ENCODE measurements at regions not wholly inside any gene's neighbourhood (a gene's known extent, or its start where the extent isn't known, plus 50 kb on each side); places are given as distances from the start of the nearest gene placed in this dataset.
A peak's percentile ranks its signal among the peaks of the same experiment; 100 is the strongest.
"Not testable (repeated sequence)": the region's sequence is repeated elsewhere in the genome, so short reads cannot be mapped to it uniquely, and the experiment has no call there.

DNA sequence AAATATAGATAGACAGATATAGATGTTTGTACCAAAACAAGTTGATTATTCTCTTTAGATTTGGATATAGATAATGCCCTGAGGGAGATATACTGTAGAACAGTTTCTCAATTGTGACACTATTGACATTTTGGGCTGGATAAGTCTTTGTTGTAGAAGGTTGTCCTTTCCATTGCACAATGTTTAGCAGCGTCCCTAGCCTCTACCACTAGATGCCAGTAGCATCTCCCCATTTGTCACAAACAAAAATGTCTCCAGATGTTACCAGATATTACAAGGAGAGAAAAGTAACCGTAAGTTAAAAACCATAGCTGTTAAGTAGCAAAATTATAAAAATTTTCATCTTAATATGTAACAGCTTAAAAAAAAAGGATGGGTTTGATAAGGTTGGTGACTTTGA, 2595.3 kb downstream of the ARAP2 start:
- peak; percentile 22 for DNase-seq

DNA sequence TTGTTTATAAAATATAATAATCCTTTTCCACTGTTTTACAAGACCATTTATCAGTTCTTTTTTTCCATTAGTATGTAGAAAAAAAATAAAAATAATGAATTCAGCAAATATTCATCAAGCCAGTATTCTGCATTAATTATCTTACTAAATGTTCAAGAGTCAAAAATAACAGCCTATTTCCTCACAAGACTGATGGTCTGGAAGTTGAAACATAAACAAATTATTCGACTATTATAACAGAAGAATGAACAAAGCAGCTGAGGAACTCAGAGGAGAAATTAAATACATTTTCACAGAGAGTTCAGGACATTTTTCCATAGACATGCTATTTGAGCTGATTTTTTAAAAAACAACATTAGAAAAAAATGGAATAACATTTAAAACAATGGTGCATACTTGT, 2594.8 kb downstream of the ARAP2 start:
- no peak for DNase-seq

DNA sequence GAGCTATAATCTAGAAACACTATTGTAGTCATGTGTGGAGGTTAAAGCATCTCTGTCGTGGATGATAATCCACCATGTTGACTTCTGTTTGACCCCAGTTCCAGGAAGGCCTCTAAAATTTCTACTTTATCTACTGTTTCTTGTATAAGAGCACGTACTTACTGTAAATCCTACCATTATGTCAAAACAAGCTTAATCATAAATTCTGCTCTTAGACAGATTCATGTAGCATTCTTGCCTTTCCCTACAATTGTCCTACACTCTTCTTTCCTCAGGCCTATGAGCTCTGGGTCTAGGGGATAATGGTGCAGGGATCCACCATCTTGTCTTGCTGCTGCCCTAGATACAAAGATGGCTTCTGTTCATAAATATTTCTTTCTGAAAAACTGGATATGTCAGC, 2594.3 kb downstream of the ARAP2 start:
- DNase-seq, result no peak

DNA sequence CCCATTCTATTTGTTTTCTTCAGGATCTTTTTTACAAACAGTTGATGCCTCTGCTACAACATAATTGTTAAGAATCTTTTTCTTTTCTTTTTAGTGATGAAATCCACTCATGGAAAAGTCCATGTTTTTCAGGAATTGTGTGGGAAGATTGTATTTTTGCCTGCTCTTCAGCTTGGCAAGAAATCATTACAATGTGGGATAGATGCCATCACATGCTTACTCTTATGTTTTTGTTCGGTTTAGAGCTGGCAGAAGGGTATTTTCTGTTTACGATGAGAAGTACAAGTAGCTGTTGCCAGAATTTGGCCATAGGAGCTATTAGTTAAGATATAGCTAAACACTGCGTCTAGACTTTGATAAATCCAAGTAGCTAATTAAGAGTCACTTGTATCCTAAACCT, 2585.3 kb downstream of the ARAP2 start:
- no peak for DNase-seq

DNA sequence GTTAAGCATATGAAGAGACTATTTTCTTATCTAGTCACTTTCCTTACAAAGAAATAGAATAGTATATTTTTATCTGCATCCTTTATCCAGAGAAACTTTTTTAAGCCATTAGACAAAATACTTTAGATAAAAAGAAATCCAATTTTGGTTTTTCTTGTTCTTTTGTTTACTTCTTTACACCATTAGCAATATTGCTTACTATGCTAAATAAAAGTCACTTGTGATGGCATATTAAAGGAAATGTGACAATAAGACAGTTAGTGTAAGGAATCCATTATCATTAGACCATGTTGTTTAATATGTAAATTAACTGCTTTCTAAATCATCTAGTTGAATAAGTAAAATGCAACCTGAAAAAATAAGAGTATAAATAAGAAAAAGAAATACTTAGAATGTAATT, 2582.7 kb downstream of the ARAP2 start:
- DNase-seq, result no peak

DNA sequence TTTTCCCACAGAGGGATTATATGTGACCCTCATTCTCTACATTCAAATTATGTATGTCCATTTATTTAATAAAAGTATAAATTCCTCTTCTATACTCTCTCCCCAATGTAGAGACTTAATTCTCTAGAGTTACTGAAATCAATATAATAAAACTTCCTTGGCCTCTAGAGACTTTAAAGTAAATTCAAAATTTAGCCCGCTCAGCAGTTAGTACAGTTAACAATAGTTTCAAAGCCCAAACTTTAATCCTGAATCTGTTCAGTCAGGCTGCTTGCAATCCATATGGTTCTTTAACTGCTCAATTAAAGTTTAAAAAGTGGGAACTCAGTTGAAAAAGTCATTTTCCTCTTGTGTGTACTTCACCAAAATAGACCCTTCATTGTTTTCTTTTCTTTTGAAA, 2558.4 kb downstream of the ARAP2 start:
- DNase-seq, result no peak

DNA sequence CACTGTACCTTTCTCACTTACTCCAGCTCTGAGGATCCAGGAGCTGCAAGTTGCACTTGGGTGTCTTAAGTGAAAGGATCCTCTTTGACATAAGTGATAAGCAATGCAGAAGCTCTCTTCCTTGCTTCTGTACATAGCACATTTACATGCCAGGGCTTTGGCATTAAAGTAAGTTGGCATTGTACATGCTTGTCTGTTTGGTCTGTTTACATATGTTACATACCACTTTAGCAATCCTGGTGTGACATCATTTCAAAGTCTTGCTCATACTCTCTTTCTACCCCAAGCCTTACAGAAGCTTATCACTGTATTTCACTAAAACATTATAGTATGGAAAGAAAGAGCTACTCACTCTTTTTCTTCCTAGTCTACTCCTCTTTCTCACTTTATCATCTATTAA, 2548.3 kb downstream of the ARAP2 start:
- DNase-seq, result no peak

DNA sequence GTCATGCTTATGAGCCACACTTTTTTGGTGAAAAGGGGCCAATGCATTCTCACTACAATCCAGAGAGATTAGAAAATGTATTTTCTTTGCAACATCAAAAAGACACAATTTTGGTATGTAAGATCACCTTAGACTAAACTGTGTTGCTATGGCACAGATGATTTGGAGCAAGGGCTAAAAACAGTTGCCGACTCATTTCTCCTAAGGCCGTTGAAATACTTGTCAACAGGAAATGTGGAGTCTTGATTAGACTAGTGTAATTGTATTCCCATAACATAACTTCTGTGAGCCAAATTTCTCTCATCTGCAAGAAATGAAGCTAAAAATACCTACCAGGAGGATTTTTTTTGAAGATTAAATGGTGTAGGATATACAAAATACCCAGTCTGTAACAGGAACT, 2547.7 kb downstream of the ARAP2 start:
- no peak for DNase-seq

DNA sequence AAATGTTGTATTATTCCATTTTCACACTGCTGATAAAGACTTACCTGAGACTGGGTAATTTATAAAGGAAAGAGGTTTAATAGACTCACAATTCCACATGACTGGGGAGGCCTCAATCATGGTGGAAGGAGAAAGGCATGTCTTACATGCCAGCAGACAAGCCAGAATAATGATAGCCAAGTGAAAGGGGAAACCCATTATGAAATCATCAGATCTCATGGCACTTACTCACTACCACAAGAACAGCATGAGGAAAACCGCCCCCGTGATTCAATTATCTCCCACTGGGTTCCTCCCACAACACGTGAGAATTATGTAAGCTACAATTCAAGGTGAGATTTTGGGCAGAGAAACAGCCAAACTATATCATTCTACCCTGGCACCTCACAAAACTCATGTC, 2535.1 kb downstream of the ARAP2 start:
- DNase-seq, result no peak

DNA sequence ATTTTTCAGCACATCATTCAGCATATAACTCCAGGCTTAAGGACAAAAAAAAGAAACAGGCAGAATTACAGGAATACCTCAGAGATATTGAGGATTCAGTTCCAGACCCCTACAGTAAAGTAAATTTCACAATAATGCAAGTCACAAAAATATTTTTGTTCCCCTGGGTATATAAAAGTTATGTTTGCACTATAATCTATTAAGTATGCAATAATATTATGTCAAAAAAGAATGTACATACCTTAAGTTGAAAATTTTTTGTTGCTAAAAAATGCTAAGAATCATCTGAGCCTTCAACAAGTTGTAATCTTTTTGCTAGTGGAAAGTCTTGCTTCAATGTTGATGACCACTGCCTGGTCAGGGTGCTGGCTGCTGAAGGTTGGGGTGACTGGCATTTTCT, 2532.5 kb downstream of the ARAP2 start:
- no peak for DNase-seq

DNA sequence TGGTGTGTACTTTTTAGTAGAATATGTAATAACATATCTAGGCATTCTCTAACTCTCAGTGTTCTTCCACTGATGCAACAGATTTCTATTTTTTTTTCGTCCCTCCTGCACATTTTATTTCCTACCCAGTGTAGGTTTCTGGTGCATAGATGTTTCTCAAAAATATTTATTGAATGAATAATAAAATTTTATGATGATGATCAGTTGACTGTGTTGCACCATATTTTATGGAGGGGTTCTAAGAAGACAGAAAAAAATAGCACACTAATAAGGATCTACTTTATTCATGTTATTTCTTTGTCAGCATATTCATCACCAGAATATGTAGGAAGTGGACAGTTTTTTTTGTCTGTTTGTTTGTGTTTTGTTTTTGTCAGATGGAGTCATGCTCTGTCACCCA, 2529.3 kb downstream of the ARAP2 start:
- no peak for DNase-seq

DNA sequence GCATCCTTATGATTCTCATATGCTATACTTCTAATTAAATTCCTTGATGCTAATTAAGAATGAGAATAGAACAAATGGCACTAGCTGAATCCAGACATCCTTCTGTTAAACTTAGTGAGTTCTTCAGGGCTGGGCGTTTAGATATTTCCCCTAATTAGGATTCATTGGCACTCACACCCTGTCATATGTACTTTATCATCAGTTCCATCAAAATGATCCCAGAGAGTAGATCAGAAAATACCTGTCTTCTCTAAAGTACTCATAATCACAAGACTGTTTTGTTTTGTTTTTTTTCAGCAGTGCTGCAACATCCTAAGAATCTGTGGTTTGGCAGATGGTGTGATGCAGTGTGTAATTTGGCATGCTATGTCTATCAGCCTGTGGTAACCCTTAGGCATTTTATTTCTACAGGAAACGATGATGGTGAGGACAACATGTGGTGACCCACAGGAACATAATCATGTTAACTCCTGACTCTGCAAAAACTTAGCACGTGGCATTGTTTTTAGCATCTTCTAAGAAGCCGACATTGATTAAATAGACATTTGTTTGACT, 2528.4 kb downstream of the ARAP2 start:
- peak; percentile 63 for DNase-seq

DNA sequence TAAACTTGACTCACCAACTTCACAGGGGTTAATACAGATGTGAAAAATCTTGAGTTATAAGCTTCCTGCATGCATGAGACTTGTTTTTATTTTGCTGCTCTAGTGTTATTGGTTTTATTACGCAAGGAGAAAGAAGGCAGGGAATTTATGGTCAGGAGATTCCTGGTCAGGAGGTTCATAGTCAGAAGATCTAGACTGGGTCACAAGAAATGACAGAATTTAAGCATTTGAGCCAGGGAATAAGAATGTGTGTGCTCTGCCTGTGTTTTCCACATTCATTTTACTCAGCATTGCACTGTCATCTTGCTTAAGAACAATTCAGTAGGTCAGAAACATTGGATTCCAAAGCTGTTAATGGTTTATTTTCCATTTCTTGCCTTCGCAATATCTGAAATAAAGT, 2522.1 kb downstream of the ARAP2 start:
- DNase-seq, result peak; percentile 3

DNA sequence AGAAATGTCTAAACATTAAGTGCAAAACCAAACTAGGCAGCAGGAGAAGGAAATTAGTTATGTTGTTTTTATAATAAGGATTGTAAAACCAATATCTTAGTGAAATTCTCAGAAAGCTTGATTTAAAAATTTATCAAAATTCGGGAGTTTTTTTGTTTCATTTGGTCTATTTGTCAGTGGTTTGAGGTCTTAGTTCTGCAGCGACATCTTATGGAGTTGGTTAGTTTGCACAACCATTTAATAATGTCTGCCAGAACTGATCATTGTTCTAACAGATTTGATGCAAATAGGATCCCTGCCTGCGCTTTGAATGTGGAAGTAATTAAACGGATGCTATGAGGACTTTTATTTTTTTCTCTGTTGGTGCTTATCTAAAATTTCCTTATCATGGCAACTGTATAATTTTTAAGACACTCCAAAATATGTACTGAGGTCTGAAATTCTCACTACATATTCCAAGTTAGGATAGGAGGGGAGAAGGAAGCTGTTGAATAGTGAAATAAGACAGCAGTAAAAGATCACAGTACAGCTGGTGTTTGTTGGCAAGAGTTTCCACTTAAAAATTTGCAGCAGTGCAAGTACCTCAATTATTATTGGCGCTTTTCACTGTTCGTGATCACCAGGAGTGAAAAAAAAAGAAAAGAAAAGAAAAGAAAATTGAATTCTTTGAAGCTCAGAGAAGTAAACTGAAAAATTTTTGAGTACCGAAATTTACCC, 2521.4 kb downstream of the ARAP2 start:
- DNase-seq, result peak; percentile 87

DNA sequence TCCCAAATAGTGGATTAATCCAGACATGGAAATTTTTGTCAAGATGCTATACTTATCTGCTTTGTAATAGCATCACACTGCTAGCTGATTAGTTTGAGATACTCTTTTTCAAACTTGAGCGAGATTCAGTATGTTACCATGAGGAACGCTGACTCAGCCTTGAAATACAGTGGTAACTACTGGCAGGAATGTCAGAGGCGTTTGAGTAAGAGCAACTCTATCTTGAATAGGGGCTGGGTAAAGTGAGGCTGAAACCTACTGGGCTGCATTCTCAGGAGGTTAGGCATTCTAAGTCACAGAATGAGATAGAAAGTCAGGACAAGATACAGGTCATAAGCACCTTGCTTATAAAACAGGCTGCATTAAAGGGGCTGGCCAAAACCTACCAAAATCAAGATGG, 2519.6 kb downstream of the ARAP2 start:
- no peak for DNase-seq

DNA sequence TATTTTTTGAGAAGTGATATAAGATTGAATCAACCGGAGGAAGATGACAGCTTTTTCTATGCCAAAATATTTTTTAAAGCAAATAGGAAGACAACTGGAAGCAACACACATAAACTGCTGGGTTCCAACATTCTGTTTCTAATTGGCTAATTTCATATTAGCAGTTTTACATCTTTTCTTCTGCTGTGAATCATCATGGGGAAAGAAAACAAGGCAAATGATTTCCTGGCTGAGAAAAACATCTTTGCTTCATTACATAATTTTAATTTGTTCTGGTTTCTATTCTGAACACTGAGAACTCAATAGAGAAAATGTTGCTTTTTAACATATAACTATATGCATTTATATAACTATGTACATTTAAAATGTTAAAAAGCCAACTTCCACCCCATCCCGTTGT, 2518.5 kb downstream of the ARAP2 start:
- no peak for DNase-seq

DNA sequence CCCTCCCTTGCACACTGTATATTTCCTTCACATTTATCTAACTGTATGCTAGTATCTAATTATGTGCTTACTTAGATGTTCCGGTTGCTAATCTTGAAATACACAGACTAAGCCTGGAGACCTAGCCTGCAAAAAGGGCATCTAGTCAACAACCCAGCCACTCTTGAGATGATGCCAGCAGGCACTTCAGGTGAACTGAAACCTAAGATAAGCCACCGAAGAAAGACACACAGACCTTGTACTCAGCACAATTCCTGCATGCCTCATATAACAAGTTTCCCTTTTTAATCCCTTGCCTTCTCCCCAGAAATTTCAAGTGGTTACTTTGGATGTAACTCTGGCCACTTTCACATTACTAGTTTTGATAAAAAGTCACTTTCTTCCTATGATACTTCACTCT, 2506.6 kb downstream of the ARAP2 start:
- DNase-seq, result no peak

DNA sequence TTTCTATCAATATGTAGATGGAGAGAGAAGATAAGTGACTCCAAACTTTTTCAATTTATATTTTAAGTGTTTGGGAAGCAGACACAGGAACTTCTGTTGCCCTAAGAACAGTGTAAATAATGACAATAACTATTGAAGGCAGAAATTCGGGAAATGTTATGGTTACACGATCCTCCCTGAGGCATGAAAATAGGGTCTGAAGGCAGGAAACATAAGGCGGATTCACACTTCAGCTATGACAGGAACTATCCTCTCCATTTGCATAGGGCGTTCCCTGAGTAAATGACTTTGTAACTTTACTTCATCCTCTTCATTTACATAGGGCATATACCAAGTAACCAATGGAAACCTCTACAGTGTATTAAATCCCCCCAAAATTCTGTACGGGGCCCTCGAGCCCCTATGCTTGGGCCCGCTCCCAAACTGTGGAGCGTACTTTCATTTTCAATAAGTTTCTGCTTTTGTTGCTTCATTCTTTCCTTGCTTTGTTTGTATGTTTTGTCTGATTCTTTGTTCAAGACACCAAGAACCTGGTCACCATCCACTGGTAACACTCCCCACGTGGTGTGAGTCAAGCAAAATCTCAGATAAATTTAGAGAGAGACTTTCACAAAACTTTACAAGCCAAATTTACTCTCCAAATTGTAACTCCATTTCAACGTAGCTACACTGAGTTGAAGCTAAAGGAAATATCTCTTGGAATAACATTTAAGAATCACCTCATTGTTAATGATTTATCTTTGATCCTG, 2504.3 kb downstream of the ARAP2 start:
- DNase-seq, result no peak

DNA sequence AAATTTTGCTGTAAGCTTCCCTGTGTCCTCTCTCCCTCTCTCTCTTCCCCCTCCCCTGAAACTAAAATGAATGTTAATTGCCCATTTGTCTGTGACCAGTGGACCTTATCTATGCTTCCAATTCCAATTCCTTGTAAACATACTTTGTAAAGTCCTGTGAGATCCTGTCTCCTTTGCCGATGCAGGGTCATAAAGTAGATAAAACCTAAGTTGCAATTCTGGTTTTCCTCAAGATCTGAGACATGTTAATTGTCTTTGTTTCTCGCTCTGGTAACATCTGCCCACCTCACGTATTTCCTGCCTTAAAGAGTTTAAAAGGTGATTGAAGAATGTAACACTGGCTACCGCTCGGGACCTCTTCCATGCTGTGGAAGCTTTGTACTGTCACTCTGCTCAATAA, 2503.4 kb downstream of the ARAP2 start:
- DNase-seq, result not testable (repeated sequence)

DNA sequence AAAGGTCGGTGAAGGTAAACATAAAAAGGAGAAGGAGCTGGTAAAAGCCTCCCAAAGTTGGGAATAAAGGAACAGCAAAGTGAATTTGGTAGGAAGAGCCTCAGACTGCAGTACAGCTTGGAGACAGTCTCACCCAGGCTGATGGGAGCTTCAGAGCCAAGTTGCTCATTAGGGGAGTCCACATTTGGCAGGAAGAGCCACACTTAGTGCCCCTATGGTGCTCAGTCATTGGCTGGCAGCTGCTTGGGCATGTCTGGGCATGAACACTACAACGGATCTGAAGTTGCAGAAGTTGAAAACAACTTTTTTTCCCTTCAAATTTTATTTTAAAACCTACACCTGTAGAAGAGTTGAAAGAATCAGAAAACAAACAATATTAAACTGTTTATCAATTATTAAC, 2497.3 kb downstream of the ARAP2 start:
- peak; percentile 21 for DNase-seq

DNA sequence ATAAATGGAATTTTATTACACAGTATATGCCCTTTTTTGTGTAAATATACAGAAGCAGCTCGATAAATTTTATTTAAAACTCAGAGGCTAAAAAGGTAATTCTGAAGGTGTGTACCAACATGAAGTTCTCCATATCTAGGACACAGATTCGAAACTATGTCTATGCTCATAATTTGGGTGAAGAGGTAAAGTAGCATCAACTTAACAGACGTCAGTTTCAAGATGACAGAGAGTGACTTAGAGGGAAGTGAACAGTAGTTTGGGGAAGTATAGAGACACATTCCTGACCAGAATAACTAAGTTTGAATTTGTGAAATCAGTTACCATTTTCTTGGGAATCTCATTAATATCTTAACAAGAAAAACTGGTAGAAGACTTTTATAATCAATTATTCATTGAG, 2493.3 kb downstream of the ARAP2 start:
- no peak for DNase-seq

DNA sequence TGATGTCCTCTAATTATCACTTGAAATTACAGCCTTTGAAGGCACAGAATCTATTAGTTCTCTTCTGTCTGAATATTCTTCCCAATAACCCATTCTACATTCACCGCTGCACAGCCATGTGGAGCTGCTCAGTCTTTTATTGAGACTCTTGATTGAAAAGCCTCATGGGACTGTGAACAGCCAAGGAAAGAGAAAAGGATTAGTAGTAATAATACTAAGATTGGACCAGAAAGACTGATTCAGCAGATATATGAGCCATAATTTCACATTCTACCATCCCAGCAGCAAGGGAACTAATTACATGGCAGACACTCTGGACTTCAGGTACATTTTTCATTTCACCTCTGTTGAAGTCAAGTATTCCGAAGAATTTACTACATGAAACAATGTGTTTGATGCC, 2471.7 kb downstream of the ARAP2 start:
- no peak for DNase-seq

DNA sequence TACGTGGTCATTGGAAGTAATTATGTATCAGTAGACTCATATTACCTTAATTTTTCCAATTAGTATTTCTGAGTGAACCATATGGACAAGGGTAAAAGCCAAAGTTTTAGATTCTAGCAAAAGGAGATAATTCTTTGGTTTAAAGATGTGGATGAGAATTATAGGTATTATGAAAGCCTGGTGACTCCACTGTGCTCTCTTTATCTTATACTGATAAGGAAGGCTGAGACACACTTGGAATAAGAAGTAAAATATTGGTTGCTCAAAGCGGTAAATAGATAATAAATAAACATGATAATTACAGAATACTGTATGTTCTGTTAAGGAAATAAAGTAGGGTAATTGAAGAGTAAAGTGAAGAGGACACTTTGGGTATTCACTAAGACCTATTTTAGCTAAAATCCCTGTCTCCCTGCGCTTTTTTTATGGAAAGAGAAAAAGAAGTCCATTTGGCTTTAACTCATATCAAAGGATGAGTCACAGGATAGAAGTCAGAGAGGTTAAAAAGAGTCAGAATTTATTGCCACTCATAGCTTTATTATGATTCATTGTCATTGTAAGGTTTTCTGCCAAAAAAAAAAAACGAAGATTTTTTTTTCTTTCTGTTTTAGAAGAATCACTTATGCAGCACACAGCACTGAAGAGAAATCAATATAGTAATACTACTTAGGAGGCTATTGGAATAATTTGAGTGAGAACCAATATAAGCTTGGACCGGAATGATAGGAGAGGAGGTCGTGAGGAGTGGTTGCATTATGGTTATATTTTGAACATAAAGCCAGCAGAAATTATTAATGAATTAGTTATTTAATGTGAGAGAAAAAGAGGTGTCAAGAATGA, 2463.1 kb downstream of the ARAP2 start:
- DNase-seq, result no peak

DNA sequence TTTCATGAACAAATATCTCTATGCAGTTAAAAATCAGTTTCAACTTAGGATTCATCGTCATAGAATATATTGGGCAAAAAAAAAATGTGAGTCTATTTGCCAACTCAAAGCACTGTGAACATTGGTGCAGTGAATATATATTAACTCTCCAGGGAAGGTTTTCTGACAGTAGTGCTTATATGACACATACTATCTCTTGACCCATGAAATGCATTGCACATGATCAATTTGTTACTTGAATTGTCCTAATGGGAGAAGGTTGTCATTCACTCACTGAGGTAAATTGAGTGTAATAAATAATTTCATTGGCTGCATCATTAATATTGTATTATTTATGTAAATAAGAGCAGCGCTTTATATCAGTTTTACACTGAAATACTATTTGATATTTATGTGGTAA, 2458.5 kb downstream of the ARAP2 start:
- no peak for DNase-seq

Measured in NCI-H69 (cell line).